ENCODE measurements at regions not wholly inside any gene's neighbourhood (a gene's known extent, or its start where the extent isn't known, plus 50 kb on each side); places are given as distances from the start of the nearest gene placed in this dataset.

GRCh38 chr1:114342376-114342775, 168.6 kb downstream of the TRIM33 start:
- no peak for DNase-seq

DNA sequence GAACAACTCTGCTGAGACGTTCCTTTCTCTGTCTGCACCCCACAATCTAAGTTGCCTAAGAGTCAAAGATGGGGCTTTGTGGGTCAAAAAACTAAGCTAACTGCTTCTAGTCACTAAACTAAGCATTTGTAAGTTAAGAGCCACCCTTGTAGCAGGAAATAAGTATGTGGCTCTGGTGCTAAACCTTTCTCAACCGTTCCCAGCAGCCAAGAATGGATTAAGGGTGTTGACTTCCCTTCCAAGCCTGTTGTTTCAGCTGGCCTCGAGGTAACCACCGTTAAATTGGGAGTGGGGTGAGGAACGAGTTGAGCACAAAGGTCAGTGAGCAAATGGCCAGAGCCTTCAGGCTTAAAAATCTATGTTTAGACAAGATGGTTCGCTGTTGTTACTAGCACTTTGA, 169.1 kb downstream of the TRIM33 start:
- no peak for DNase-seq

GRCh38 chr1:114341299-114341698, 169.7 kb downstream of the TRIM33 start:
- no peak for DNase-seq

GRCh38 chr1:114340892-114341291, 170.1 kb downstream of the TRIM33 start:
- DNase-seq = no peak

GRCh38 chr1:114339379-114339778, 171.6 kb downstream of the TRIM33 start:
- no peak for DNase-seq

- no peak for DNase-seq
Observed at GRCh38 chr1:114338191-114338890, 172.7 kb downstream of the TRIM33 start.

- no peak for DNase-seq
Observed at GRCh38 chr1:114337417-114337816, 173.6 kb downstream of the TRIM33 start.

DNA sequence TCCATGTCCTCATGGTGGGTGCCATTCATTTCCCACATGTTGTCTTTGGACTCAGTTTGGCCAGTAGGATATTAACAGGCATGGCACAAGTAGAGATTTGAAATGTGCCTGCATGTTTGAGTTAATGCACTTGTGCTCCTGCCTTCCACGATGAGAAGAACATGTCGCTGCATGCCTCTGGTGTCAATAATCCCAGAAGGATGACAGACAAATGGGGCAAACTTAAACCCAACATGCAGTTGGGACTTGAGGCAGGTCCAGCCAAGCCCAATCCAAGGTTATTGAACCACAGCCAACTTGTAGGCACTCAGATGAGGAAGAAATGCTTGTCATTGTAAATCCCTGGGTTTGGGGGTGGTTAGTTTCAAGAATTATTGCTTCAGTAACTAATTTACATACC, 174.6 kb downstream of the TRIM33 start:
- no peak for DNase-seq

- no peak for DNase-seq
Observed at GRCh38 chr1:114335273-114335672, 175.7 kb downstream of the TRIM33 start.

DNA sequence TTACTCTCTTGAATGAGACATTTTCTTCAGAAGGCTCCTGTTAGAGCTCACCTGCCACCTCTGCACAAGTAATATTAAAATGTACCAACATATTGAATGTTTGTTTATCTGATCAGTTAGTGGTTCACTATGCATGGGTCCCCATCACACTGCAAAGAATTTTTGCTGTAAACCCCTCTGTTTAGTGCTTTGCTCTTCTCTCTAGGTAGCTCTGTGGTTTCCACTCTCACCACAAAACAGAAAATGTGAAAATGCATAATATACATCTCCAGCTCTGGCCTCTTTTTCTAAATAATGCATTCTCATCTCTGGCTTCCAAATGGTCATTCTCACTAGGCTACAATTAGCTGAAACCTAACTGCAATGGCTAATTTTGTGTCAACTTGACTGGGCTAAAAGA, 176.7 kb downstream of the TRIM33 start:
- no peak for DNase-seq

DNA sequence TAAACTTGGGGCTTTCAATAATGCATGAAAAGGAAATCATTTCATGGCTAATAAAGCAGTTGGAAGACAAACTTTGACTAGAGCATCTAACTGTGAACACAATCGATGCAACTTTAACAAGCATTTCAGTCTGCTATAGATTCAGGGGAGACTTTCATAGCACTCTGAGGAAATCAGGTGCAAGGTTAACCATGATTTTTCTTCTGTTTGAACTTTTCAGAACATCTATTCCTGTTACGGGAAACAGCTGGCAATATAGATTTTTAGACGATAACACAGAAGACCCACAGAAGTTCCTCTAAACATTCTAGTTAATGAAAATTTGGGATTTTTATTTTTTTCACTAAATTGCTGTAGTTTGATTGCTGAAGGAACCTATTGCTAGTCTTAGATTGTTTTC, 177.3 kb downstream of the TRIM33 start:
- no peak for DNase-seq

GRCh38 chr1:114331936-114332335, 178.3 kb upstream of the SYT6 start:
- DNase-seq = no peak

GRCh38 chr1:114330451-114330983, 176.8 kb upstream of the SYT6 start:
- no peak for DNase-seq

DNA sequence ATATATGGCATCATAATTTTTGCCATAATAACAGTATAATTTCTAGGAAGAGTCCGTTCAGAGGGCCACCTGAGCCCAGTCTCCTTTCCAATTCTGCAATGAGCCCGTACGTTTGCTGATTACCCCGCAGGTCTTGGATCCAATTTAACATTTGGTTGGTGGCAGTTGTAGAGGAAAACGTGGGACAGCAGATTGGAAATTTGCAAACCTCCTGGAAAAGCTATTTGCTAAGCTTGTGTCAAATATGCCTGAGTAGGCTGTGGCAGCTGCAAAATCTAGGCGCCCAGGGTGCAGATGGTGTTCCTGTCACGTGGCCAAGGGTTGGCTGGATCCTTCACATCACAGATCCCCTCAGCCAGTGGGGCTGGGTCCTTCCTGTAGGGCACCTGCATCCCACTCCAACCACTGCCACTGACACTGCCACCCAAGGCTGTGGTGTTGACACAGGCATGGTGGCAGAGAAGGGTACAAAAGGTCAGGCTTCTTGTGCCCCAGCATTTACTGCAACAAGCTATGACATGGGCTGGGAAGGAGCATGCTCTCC, 174.8 kb upstream of the SYT6 start:
- no peak for DNase-seq

GRCh38 chr1:114324662-114324965, 170.9 kb upstream of the SYT6 start:
- DNase-seq = no peak

GRCh38 chr1:114323959-114324661, 170.4 kb upstream of the SYT6 start:
- no peak for DNase-seq

DNA sequence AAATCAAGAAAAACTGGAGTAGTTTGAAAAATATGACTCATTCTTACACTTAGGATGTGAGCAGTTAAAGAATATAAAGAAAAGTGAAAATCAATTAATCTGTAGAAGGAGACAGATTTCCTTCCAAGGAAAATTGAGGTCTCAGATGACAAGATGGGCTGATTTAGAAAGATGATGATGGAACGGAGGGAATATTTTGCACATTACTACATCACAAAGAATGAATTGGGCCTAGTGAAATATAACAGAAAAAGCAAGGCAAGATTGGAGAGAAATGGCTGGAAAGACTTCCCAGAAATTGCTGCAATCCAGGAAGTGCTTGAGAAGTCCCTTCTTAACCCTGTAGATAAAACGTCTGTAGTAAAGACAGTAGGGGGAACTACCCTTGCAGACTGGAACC, 169.1 kb upstream of the SYT6 start:
- no peak for DNase-seq

- DNase-seq = no peak
Observed at GRCh38 chr1:114322207-114322606, 168.5 kb upstream of the SYT6 start.

DNA sequence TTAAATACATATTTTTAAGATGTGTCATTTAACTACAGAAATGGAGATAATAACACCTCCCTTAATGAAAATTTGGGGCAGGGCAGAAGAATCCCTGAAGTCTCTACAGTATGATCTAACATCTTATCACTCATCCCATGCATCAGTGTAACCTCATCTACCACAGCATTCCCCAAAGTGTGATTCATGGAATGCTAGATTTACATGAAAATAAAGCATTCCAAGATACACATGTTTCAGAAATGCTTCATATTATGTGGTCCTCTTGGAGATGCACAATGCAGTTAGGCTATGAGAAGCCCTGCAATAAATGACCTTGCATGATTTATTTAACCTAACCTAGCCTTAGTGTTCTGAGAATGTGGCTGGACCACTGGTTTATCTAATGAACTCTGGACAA, 166.9 kb upstream of the SYT6 start:
- DNase-seq = no peak

- DNase-seq = no peak
Observed at GRCh38 chr1:114319418-114319817, 165.7 kb upstream of the SYT6 start.

DNA sequence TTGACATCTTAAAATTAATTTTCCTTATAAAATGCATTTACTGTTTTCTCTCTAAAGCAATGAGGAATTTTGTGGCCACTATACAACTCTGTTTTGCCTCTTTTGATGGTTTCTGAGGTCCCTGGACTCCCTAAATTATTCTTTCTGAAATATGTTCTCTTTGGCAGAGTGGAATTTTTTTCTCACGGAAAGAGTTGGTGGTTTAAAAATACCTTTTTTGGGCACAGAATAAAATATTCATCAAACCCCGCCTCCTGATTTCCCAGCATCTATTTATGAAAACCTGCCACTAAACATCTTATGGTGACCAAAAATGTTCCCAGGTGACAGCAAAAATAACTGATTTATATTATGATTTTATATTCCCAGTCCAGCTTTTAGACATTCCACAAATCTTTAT, 165.3 kb upstream of the SYT6 start:
- DNase-seq = no peak

DNA sequence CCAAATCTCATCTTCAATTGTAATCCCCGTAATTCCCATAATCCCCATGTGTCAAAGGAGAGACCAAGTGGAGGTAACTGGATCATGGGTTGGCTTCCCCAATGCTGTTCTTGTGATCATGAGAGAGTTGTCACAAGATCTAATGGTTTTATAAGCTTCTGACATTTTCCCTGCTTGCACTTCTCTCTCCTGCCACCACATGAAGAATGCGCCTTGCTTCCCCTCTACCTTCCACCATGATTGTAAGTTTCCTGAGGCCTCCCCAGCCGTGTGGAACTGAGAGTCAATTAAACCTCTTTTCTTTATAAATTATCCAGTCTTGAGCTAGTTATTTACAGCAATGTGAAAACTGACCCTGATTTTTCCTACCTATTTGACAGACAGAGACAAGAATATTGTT, 162.5 kb upstream of the SYT6 start:
- no peak for DNase-seq

- no peak for DNase-seq
Observed at GRCh38 chr1:114315631-114316030, 162.0 kb upstream of the SYT6 start.

DNA sequence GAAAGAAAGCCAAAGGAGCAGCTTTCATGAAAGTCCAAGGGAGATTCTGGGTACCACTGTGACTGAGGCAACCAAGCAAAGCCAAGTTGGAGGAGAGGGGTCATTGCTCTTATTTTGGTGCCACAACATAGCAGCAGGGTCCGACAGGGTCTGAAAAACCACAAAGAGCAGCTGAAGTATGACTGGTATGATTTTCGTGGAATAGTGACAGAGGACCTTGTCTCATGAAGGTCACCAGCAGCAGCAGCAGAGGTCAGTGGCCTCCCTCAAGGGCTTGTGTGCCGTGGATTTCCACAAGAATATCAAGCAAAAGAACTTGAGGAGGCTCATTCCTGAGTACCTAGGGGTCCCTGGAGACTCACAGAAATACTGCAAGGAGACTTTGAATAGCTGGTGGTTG, 160.9 kb upstream of the SYT6 start:
- DNase-seq = no peak

DNA sequence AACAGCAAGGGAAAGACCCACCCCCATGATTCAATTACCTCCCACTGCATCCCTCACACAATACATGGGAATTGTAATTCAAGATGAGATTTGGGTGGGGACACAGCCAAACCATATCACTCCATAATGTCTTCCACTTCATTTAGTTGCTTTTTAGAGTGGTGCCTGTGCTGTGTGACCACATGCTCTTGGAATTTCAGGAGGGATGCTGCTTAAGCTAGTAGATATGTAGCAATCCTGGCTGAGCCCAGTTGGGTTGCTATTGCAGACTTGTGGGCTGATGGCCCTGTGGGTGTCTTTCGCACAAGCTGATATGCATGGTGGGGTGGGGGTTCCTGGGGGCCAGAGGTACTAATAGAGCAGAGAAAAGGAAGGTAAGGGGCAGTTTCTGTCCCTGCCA, 160.4 kb upstream of the SYT6 start:
- DNase-seq = no peak
